Cerebellar nuclear complex (tissue), 1 donor: ENCODE measurements at regions not wholly inside any gene's neighbourhood (a gene's known extent, or its start where the extent isn't known, plus 50 kb on each side); places are given as distances from the start of the nearest gene placed in this dataset.
"Not testable (repeated sequence)": the region's sequence is repeated elsewhere in the genome, so short reads cannot be mapped to it uniquely, and the experiment has no call there.

ENCODE experiments used
- DNase-seq, 2 experiments: peaks; one replicate each; lab custom pipeline; 2025; lab: John Stamatoyannopoulos, UW

- no peak for DNase-seq
These were observed 376.7 kb upstream of the DIPK2B start for GRCh38 chrX:45577361-45577760.

- no peak for DNase-seq
These were observed 370.8 kb upstream of the DIPK2B start for GRCh38 chrX:45571453-45571852.

GRCh38 chrX:45566456-45566855, 365.8 kb upstream of the DIPK2B start:
- DNase-seq: no peak

GRCh38 chrX:45557387-45557786, 356.7 kb upstream of the DIPK2B start:
- no peak for DNase-seq

- no peak for DNase-seq
These were observed 354.1 kb upstream of the DIPK2B start for GRCh38 chrX:45554736-45555135.

- DNase-seq: no peak
These were observed 352.7 kb upstream of the DIPK2B start for GRCh38 chrX:45553417-45553816.

GRCh38 chrX:45546697-45547096, 346.0 kb upstream of the DIPK2B start:
- not testable (repeated sequence) for DNase-seq

GRCh38 chrX:45540181-45540580, 339.5 kb upstream of the DIPK2B start:
- DNase-seq: no peak

GRCh38 chrX:45537936-45538335, 337.3 kb upstream of the DIPK2B start:
- no peak for DNase-seq

- no peak for DNase-seq
These were observed 327.2 kb upstream of the DIPK2B start for GRCh38 chrX:45527834-45528233.

GRCh38 chrX:45524805-45525204, 324.1 kb upstream of the DIPK2B start:
- DNase-seq: no peak

GRCh38 chrX:45524296-45524695, 323.6 kb upstream of the DIPK2B start:
- no peak for DNase-seq

- no peak for DNase-seq
These were observed 317.9 kb upstream of the DIPK2B start for GRCh38 chrX:45518552-45518951.

GRCh38 chrX:45517090-45517973, 316.7 kb upstream of the DIPK2B start:
- no peak for DNase-seq

- DNase-seq: no peak
These were observed 314.9 kb upstream of the DIPK2B start for GRCh38 chrX:45515262-45516215.

- no peak for DNase-seq
These were observed 312.4 kb upstream of the DIPK2B start for GRCh38 chrX:45513042-45513441.

- DNase-seq: no peak
These were observed 307.8 kb upstream of the DIPK2B start for GRCh38 chrX:45508454-45508853.

- no peak for DNase-seq
These were observed 305.6 kb upstream of the DIPK2B start for GRCh38 chrX:45506149-45506730.

- no peak for DNase-seq
These were observed 304.5 kb upstream of the DIPK2B start for GRCh38 chrX:45505214-45505613.

- not testable (repeated sequence) for DNase-seq
These were observed 303.2 kb upstream of the DIPK2B start for GRCh38 chrX:45503787-45504362.

GRCh38 chrX:45502396-45502795, 301.7 kb upstream of the DIPK2B start:
- no peak for DNase-seq

GRCh38 chrX:45497290-45497689, 296.6 kb upstream of the DIPK2B start:
- DNase-seq: no peak
